GOT3 (cell line): ENCODE measurements at regions not wholly inside any gene's neighbourhood (a gene's known extent, or its start where the extent isn't known, plus 50 kb on each side); places are given as distances from the start of the nearest gene placed in this dataset.

ENCODE experiments used
- DNase-seq: peaks from one replicate; lab custom pipeline; 2025; ENCODE audit warnings: mixed read lengths; lab: John Stamatoyannopoulos, UW

GRCh38 chr7:119421657-119422056 lies 851.3 kb upstream of the KCND2 start:
- DNase-seq, result no peak

- DNase-seq, result no peak
Measured at GRCh38 chr7:119436882-119437281, 836.1 kb upstream of the KCND2 start.

- no peak for DNase-seq
Measured at GRCh38 chr7:119438315-119438714, 834.7 kb upstream of the KCND2 start.

- no peak for DNase-seq
Measured at GRCh38 chr7:119439192-119439591, 833.8 kb upstream of the KCND2 start.

- DNase-seq, result no peak
Measured at GRCh38 chr7:119452401-119452800, 820.6 kb upstream of the KCND2 start.

- DNase-seq, result no peak
Measured at GRCh38 chr7:119465798-119466305, 807.1 kb upstream of the KCND2 start.

GRCh38 chr7:119472408-119473038 lies 800.5 kb upstream of the KCND2 start:
- no peak for DNase-seq

- no peak for DNase-seq
Measured at GRCh38 chr7:119482209-119482608, 790.8 kb upstream of the KCND2 start.

GRCh38 chr7:119482671-119483070 lies 790.3 kb upstream of the KCND2 start:
- DNase-seq, result no peak

- no peak for DNase-seq
Measured at GRCh38 chr7:119483364-119483763, 789.6 kb upstream of the KCND2 start.

- no peak for DNase-seq
Measured at GRCh38 chr7:119514326-119514725, 758.6 kb upstream of the KCND2 start.

GRCh38 chr7:119515214-119515613 lies 757.8 kb upstream of the KCND2 start:
- DNase-seq, result no peak

- DNase-seq, result no peak
Measured at GRCh38 chr7:119515962-119516361, 757.0 kb upstream of the KCND2 start.

- no peak for DNase-seq
Measured at GRCh38 chr7:119522263-119522662, 750.7 kb upstream of the KCND2 start.

- DNase-seq, result no peak
Measured at GRCh38 chr7:119522698-119523097, 750.3 kb upstream of the KCND2 start.

- no peak for DNase-seq
Measured at GRCh38 chr7:119545118-119545517, 727.9 kb upstream of the KCND2 start.

GRCh38 chr7:119555788-119556187 lies 717.2 kb upstream of the KCND2 start:
- no peak for DNase-seq

- DNase-seq, result no peak
Measured at GRCh38 chr7:119556436-119556835, 716.5 kb upstream of the KCND2 start.

- DNase-seq, result no peak
Measured at GRCh38 chr7:119561751-119562150, 711.2 kb upstream of the KCND2 start.

- no peak for DNase-seq
Measured at GRCh38 chr7:119562839-119563238, 710.1 kb upstream of the KCND2 start.

- no peak for DNase-seq
Measured at GRCh38 chr7:119571666-119572065, 701.3 kb upstream of the KCND2 start.

- no peak for DNase-seq
Measured at GRCh38 chr7:119572132-119572531, 700.8 kb upstream of the KCND2 start.

GRCh38 chr7:119572541-119572940 lies 700.4 kb upstream of the KCND2 start:
- no peak for DNase-seq

GRCh38 chr7:119578116-119578515 lies 694.9 kb upstream of the KCND2 start:
- no peak for DNase-seq
